CD4-positive, CD25-positive, alpha-beta regulatory T cell (primary cell): ENCODE measurements at regions not wholly inside any gene's neighbourhood (a gene's known extent, or its start where the extent isn't known, plus 50 kb on each side); places are given as distances from the start of the nearest gene placed in this dataset.
A peak's percentile ranks its signal among the peaks of the same experiment; 100 is the strongest.
"Not testable (repeated sequence)": the region's sequence is repeated elsewhere in the genome, so short reads cannot be mapped to it uniquely, and the experiment has no call there.

Experiments used
- ATAC-seq, 2 donors: fragments of 150-1000 bp; cut with Tn5 transposase; one replicate each; pipeline ENCODE4 v1.10.0; 2021; ENCODE audit warnings: low read depth in 2 of 2, moderate number of reproducible peaks in 2 of 2, moderate library complexity in 1 of 2
- DNase-seq, 3 donors: peaks; one replicate each; pipeline versions ENCODE4 v3.0.0 to v3.0.0-alpha.2; 2012 to 2022; ENCODE audit warnings: mixed read lengths in 1 of 3
- H3K27ac ChIP-seq: one replicate; pipeline ENCODE4 v1.7.0; 2013; ENCODE audit warnings: mild to moderate bottlenecking, low read length; ENCODE audit not compliant: insufficient read depth, poor library complexity, severe bottlenecking
- H3K27me3 ChIP-seq: one replicate; pipeline ENCODE4 v1.7.0; 2013; ENCODE audit warnings: low read length; ENCODE audit not compliant: control insufficient read depth, insufficient read depth
- H3K36me3 ChIP-seq: one replicate; pipeline ENCODE4 v1.7.0; 2013; ENCODE audit warnings: mild to moderate bottlenecking, low read length, moderate library complexity; ENCODE audit not compliant: control insufficient read depth, insufficient read depth
- H3K4me1 ChIP-seq: 2 replicates; pipeline ENCODE4 v1.7.0; 2013; ENCODE audit warnings: mild to moderate bottlenecking, low read length; ENCODE audit not compliant: insufficient read depth, control insufficient read depth, poor library complexity, severe bottlenecking
- H3K4me3 ChIP-seq: one replicate; pipeline ENCODE4 v1.7.0; 2013; ENCODE audit warnings: low read depth, mild to moderate bottlenecking, low read length, moderate library complexity
- H3K9me3 ChIP-seq, 2 experiments: 1 replicate in 1 of 2; 2 replicates in 1 of 2; pipeline ENCODE4 v1.7.0; 2013; ENCODE audit warnings: low read length in 2 of 2, mild to moderate bottlenecking in 1 of 2, moderate library complexity in 1 of 2; ENCODE audit not compliant: control insufficient read depth in 2 of 2
- H3K27ac Mint-ChIP-seq, 3 donors: one replicate each; pipeline ENCODE4 v1.8.0; 2020 to 2022; ENCODE audit warnings: mild to moderate bottlenecking in 3 of 3, mixed read lengths in 3 of 3, moderate library complexity in 2 of 3
- H3K27me3 Mint-ChIP-seq: one replicate; pipeline ENCODE4 v1.8.0; 2022; ENCODE audit warnings: mild to moderate bottlenecking, mixed read lengths
- H3K36me3 Mint-ChIP-seq: one replicate; pipeline ENCODE4 v1.8.0; 2020; ENCODE audit warnings: mixed read lengths
- H3K4me1 Mint-ChIP-seq, 4 donors: one replicate each; pipeline ENCODE4 v1.8.0; 2020 to 2022; ENCODE audit warnings: mixed read lengths in 4 of 4, mild to moderate bottlenecking in 1 of 4
- H3K4me3 Mint-ChIP-seq, 4 donors: one replicate each; pipeline ENCODE4 v1.8.0; 2020 to 2022; ENCODE audit warnings: mild to moderate bottlenecking in 4 of 4, mixed read lengths in 4 of 4, moderate library complexity in 3 of 4
- H3K9me3 Mint-ChIP-seq, 7 donors: one replicate each; pipeline ENCODE4 v1.8.0; 2020 to 2022; ENCODE audit warnings: mixed read lengths in 7 of 7, mild to moderate bottlenecking in 3 of 7, moderate library complexity in 2 of 7

DNA sequence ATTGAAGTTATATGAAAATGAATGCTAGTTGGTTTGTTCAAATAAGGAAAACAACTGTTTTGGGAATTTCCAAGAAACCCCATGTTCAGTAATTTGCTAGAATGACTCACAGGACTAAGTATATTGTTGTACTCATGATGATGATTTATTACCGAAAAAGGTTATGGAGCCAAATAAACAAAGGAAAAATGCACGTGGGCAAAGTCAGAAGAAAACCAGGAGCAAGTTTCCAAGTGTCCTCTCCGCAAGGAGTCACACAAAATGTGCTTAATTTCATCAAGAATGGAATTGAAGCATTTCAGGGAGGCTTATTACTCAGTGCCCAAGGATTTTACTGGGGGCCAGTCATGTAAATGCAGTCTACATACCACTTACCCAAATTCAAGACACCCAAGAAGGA, 1652.4 kb upstream of the TMEFF2 start:
- no peaks in the 10 kb centered on the region for H3K9me3 ChIP-seq
- H3K4me3 ChIP-seq, result no peak overlapping the region
- Mint-ChIP-seq H3K4me1 (no peaks in the 10 kb centered on the region), H3K4me3 (no peak overlapping the region), H3K27me3 (no peaks in the 10 kb centered on the region), H3K36me3 (no peaks in the 10 kb centered on the region), H3K27ac (no peak overlapping the region), H3K9me3 (peaks cover 0 to 5% (median 0%) of the 10 kb centered on the region in 7 donors)
- no peaks in the 10 kb centered on the region for H3K36me3 ChIP-seq
- no peak overlapping the region for H3K27ac ChIP-seq
- no peaks in the 10 kb centered on the region for H3K27me3 ChIP-seq
- no peak for ATAC-seq
- DNase-seq, result no peak
- H3K4me1 ChIP-seq, result no peaks in the 10 kb centered on the region

DNA sequence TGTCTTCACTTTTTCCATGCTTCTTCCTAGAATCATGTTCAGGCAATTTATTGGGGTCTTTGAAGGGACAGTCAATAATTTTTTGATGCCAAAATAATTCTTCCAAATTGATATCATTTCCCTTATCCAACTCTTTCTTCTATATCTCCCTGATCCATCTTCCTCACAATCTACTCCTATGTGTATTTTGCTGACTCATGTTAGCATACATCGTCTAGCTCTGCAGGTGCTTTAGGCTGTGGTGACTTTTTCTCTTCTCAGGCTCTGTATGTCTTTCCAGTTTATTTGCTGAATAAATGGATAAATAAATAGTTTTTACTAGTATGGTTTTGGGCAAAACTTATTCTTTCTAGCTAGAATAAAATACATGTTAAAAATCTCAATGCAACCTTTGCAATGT, 1650.9 kb upstream of the TMEFF2 start:
- H3K27me3 ChIP-seq, result no peaks in the 10 kb centered on the region
- Mint-ChIP-seq H3K27me3 (no peaks in the 10 kb centered on the region), H3K27ac (no peak overlapping the region), H3K4me1 (no peaks in the 10 kb centered on the region), H3K36me3 (no peaks in the 10 kb centered on the region), H3K4me3 (no peak overlapping the region), H3K9me3 (peaks cover 0 to 5% (median 0%) of the 10 kb centered on the region in 7 donors)
- H3K36me3 ChIP-seq, result no peaks in the 10 kb centered on the region
- ATAC-seq (no peak), DNase-seq (no peak)
- H3K4me3 ChIP-seq, result no peak overlapping the region
- H3K4me1 ChIP-seq, result no peaks in the 10 kb centered on the region
- no peaks in the 10 kb centered on the region for H3K9me3 ChIP-seq
- H3K27ac ChIP-seq, result no peak overlapping the region

DNA sequence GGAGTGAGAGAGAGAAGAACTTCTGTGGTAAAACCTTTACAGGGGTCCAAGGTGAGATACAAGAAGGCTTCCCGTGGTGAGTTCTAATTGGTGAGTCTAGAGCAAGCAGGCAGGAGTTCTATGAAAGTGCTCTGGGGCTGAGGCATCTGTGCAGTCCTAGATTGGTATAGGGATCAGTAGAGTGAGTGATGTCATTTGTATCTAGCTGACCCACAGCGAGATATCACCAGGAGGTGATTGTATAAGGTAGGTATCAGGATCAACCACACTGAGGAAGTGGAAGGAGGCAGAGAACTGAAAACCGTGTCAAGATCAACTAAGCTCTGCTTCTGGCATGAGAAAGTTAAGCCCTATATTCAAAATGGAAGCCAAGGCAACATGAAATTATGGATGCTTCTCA, 1648.9 kb upstream of the TMEFF2 start:
- Histone ChIP-seq H3K36me3 (no peaks in the 10 kb centered on the region), H3K9me3 (no peaks in the 10 kb centered on the region), H3K4me3 (no peak overlapping the region), H3K27me3 (no peaks in the 10 kb centered on the region), H3K27ac (no peak overlapping the region), H3K4me1 (no peaks in the 10 kb centered on the region)
- Mint-ChIP-seq H3K9me3 (peaks cover 0 to 8% (median 0%) of the 10 kb centered on the region in 7 donors), H3K36me3 (no peaks in the 10 kb centered on the region), H3K27me3 (no peaks in the 10 kb centered on the region), H3K27ac (no peak overlapping the region), H3K4me1 (no peaks in the 10 kb centered on the region), H3K4me3 (no peak overlapping the region)
- no peak for DNase-seq
- ATAC-seq, result peak in 1 of 2 donors; percentile 24

DNA sequence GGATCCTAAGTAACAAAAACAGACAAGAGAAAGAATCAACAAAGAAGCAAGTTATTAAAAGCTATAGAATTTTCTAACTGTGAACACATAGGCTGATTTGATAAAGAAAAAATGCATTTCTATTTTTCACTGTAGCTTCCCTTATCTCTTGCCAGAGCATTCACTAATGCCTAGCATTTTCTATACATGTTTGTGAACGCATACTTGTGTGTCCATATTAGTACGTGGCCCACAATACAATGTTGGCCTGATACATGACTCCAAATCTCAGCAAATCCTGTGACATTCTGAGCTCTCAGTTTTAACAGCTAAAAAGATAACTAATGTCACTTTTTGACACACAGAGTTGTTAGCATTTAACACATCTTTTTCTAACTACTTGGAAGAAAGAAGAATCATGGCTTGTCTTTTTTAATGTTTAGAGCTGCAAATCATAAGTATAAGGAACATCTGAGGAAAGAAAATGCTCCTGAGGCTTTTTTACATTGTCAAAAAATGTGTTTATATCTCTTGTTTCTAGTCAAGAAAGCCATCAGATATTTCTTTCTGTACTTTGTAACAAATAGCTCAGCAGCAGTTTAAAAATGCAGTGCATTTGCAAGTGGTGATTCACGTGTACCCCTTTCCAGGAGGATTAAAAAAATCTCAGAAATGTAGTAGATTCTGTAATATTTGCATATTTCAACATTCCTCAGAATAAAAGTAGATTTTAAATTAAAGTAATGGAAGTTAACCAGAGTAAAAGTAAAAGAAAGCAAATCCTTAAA, 1646.8 kb upstream of the TMEFF2 start:
- Mint-ChIP-seq H3K4me1 (no peaks in the 10 kb centered on the region), H3K27ac (no peak overlapping the region), H3K9me3 (peaks cover 0 to 8% (median 0%) of the 10 kb centered on the region in 7 donors), H3K27me3 (no peaks in the 10 kb centered on the region), H3K36me3 (no peaks in the 10 kb centered on the region), H3K4me3 (no peak overlapping the region)
- H3K27me3 ChIP-seq, result no peaks in the 10 kb centered on the region
- H3K9me3 ChIP-seq, result no peaks in the 10 kb centered on the region
- H3K4me3 ChIP-seq, result no peak overlapping the region
- no peaks in the 10 kb centered on the region for H3K36me3 ChIP-seq
- no peak for DNase-seq
- no peaks in the 10 kb centered on the region for H3K4me1 ChIP-seq
- ATAC-seq, result no peak
- H3K27ac ChIP-seq, result no peak overlapping the region

DNA sequence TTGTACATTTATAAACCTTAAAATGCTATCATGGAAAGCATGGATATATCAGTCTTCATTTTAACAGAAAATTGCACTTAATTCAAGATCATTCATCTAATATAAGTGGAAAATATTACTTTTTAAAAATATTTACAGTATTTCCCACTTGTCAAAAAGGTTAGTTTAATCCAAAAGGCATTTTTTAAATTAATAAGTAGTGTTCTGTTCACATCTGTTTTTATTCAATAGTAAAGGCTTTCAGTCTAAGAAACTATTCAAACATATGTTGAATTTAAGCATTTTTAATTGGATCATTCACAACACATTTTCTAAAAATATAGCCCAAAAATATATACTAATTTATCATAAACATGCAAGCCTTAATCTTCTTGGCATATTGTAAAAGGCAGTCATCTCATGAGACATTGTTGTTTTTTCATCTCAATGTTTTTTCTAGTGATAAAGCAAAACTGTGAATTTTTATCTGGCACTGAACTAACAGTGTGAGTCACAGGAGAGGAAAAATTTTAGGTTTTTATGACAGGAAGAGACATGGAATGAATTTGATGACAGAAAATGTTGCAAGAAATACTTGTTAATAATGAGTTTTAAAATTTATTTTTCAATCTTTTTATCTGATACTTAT, 1642.5 kb upstream of the TMEFF2 start:
- no peak for DNase-seq

DNA sequence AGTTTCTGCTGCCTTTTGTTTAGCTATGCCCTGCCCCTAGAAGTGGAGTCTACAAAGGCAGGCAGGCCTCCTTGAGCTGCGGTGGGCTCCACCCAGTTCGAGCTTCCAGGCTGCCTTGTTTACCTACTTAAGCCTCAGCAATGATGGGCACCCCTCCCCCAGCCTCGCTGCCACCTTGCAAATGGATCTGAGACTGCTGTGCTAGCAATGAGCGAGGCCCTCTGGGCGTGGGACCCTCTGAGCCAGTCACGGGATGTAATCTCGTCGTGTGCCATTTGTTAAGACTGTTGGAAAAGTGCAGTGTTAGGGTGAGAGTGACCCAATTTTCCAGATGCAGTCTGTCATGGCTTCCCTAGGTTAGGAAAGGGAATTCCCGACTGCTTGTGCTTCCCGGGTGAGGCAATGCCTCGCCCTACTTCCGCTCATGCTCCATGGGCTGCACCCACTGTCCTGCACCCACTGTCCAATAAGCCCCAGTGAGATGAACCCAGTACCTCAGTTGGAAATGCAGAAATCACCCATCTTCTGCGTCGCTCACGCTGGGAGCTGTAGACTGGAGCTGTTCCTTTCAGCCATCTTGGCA, 1641.8 kb upstream of the TMEFF2 start:
- H3K9me3 ChIP-seq, H3K36me3 Mint-ChIP-seq, H3K4me3 ChIP-seq, H3K4me1 ChIP-seq, H3K4me3 Mint-ChIP-seq, H3K36me3 ChIP-seq, ATAC-seq, H3K27ac Mint-ChIP-seq, H3K9me3 Mint-ChIP-seq, H3K27me3 ChIP-seq, H3K4me1 Mint-ChIP-seq, H3K27ac ChIP-seq, DNase-seq, H3K27me3 Mint-ChIP-seq: not testable (repeated sequence)

More for the DNA sequence above, 1642.5 kb upstream of the TMEFF2 start:
- Histone ChIP-seq H3K4me3 (no peak overlapping the region), H3K9me3 (no peaks in the 10 kb centered on the region), H3K36me3 (no peaks in the 10 kb centered on the region), H3K27me3 (no peaks in the 10 kb centered on the region), H3K27ac (no peak overlapping the region), H3K4me1 (no peaks in the 10 kb centered on the region)
- H3K4me3 Mint-ChIP-seq, result no peak overlapping the region
- no peaks in the 10 kb centered on the region for H3K36me3 Mint-ChIP-seq
- ATAC-seq, result no peak
- H3K27me3 Mint-ChIP-seq, result no peaks in the 10 kb centered on the region
- no peaks in the 10 kb centered on the region for H3K4me1 Mint-ChIP-seq
- H3K9me3 Mint-ChIP-seq, result peaks cover 0 to 7% (median 0%) of the 10 kb centered on the region in 7 donors
- no peak overlapping the region for H3K27ac Mint-ChIP-seq

DNA sequence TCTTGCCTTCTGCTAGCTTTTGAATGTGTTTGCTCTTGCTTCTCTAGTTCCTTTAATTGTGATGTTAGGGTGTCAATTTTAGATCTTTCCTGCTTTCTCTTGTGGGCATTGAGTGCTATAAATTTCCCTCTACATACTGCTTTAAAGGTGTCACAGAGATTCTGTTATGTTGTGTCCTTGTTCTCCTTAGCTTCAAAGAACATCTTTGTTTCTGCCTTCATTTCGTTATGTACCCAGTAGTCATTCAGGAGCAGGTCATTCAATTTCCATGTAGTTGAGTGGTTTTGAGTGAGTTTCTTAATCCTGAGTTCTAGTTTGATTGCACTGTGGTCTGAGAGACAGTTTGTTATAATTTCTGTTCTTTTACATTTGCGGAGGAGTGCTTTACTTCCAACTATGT, 1639.2 kb upstream of the TMEFF2 start:
- H3K27me3 Mint-ChIP-seq, H3K27ac Mint-ChIP-seq, H3K36me3 ChIP-seq, DNase-seq, H3K4me1 ChIP-seq, H3K4me3 ChIP-seq, H3K9me3 Mint-ChIP-seq, H3K4me1 Mint-ChIP-seq, H3K9me3 ChIP-seq, H3K27me3 ChIP-seq, ATAC-seq, H3K4me3 Mint-ChIP-seq, H3K36me3 Mint-ChIP-seq, H3K27ac ChIP-seq: not testable (repeated sequence)

DNA sequence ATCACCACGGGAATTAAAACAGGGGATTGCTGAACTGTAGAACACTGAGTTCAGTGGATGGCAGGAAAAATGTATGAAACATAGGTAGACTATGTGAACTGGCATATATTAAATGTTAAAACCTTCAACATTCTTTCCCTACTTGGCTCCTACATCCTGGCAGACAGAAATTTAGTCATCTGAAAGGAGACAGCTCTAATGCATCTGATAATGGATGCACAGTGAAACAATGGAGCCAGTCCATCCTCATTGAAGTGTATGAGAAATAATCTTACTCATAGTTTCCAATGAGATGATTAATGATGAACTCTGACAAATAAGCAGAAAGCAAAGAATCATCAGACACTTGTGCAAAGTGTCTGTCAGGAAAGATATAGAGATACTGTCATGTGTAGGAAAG, 1629.7 kb upstream of the TMEFF2 start:
- H3K4me1 ChIP-seq, result no peaks in the 10 kb centered on the region
- ATAC-seq, result no peak
- Mint-ChIP-seq H3K36me3 (no peaks in the 10 kb centered on the region), H3K4me1 (no peaks in the 10 kb centered on the region), H3K27ac (no peak overlapping the region), H3K9me3 (peaks cover 0 to 11% (median 2%) of the 10 kb centered on the region in 7 donors), H3K27me3 (no peaks in the 10 kb centered on the region), H3K4me3 (no peak overlapping the region)
- H3K4me3 ChIP-seq, result no peak overlapping the region
- H3K9me3 ChIP-seq, result peaks cover 0 to 3% of the 10 kb centered on the region in 2 experiments
- no peak overlapping the region for H3K27ac ChIP-seq
- no peaks in the 10 kb centered on the region for H3K36me3 ChIP-seq
- DNase-seq, result no peak
- H3K27me3 ChIP-seq, result no peaks in the 10 kb centered on the region
